Liver (tissue), 3 donors: ENCODE measurements at regions not wholly inside any gene's neighbourhood (a gene's known extent, or its start where the extent isn't known, plus 50 kb on each side); places are given as distances from the start of the nearest gene placed in this dataset.
"Not testable (repeated sequence)": the region's sequence is repeated elsewhere in the genome, so short reads cannot be mapped to it uniquely, and the experiment has no call there.

Source experiments
- CTCF ChIP-seq: fragments of 150-350 bp; IDR thresholded peaks from 2 replicates; pipeline ENCODE4 v1.5.1; 2017; ENCODE audit warnings: improper control_type of control experiment, low read depth, low read length; ENCODE audit not compliant: missing input control
- EGR1 ChIP-seq, 2 donors: IDR thresholded peaks; 2 replicates each; pipeline ENCODE4 v1.6.1; 2016 to 2018; ENCODE audit warnings: antibody characterized with exemption in 2 of 2, low read depth in 2 of 2
- FOXA1 ChIP-seq: IDR thresholded peaks from 2 replicates; pipeline ENCODE4 v1.6.1; 2016; ENCODE audit warnings: antibody characterized with exemption
- RAD21 ChIP-seq, 2 donors: IDR thresholded peaks; 2 replicates each; pipeline ENCODE4 v1.6.1; 2016; ENCODE audit warnings: antibody characterized with exemption in 2 of 2, mild to moderate bottlenecking in 2 of 2
- REST ChIP-seq: IDR thresholded peaks from 2 replicates; pipeline ENCODE4 v1.6.1; 2016; ENCODE audit warnings: antibody characterized with exemption, mild to moderate bottlenecking
- donor health status: healthy.
- donor health status: healthy.

- not testable (repeated sequence) for TF ChIP-seq CTCF; EGR1 (IDR thresholded peaks at IDR 0.05; ENCODE audit: low read depth in 2 of 2); REST; RAD21 (IDR thresholded peaks at IDR 0.05); FOXA1
Measured at GRCh38 chr21:5013455-5014304, 5507.7 kb upstream of the TPTE start.
